ENCODE measurements at regions not wholly inside any gene's neighbourhood (a gene's known extent, or its start where the extent isn't known, plus 50 kb on each side); places are given as distances from the start of the nearest gene placed in this dataset.

DNA sequence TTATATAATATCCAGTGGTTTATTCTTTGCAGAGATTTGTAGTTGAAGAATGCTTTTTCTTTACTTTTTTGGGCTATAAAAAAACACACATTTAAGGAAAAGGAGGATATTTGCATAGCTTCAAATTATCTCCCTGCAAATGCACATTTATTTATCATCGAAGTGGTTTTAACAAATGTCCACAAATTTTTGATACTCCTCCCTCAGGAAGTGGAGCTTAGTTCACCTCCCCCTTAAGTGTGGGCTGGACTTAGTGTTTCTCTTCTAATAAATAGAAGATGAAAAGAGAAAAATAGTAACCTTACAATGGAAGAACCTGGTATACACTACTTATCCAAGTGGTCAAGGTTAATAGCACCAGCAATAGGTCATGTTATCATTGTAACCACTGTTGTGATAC lies 537.6 kb downstream of the ARL4A start:
- TF ChIP-seq CTCF (IDR thresholded peaks at IDR 0.05; ENCODE audit: insufficient read depth, low read length, poor library complexity, severe bottlenecking) (no peak), EZH2phosphoT487 (conservative IDR thresholded peaks at IDR 0.05; ENCODE audit: low read length) (no peak)

All from SU-DHL-6 (cell line).